Panc1 (cell line): ENCODE measurements at regions not wholly inside any gene's neighbourhood (a gene's known extent, or its start where the extent isn't known, plus 50 kb on each side); places are given as distances from the start of the nearest gene placed in this dataset.

Experiments used
- POLR2AphosphoS5 ChIP-seq: IDR thresholded peaks from 2 replicates; pipeline ENCODE4 v1.6.1; 2012; ENCODE audit warnings: mild to moderate bottlenecking, low read depth, low read length, moderate library complexity
- TF ChIP-seq, protein P1 (sequence below): fragments of 450-650 bp; IDR thresholded peaks from 2 replicates; pipeline ENCODE4 v1.5.1; 2017; ENCODE audit warnings: mild to moderate bottlenecking
- TF ChIP-seq, protein P2 (sequence below), 2 experiments: IDR thresholded peaks; 2 replicates each; pipeline ENCODE4 v1.6.1; 2011 to 2012; ENCODE audit warnings: low read depth in 2 of 2, control low read depth in 1 of 2, low read length in 1 of 2, mild to moderate bottlenecking in 1 of 2, moderate library complexity in 1 of 2; ENCODE audit not compliant: insufficient read depth in 1 of 2

DNA sequence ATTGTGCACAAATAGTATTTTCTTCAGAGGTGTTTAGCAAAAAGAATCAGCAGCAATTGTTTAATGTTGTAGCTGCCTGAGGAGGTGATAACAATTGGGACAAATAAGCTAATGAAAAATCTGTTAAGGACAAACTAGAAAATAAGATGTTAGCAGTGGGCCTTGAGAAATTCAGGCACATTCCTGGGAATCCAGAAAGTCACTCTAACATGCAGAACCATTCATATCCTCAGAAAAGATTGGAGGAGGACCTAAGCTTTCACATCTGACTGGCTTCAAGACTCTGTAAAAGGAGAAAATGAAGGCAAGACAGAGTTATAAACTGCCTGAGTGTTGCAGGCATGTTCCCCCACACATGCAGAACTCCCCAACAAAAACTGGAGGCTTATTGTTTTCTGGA, 353.5 kb upstream of the RGPD4 start:
- TF ChIP-seq, protein P1, sequence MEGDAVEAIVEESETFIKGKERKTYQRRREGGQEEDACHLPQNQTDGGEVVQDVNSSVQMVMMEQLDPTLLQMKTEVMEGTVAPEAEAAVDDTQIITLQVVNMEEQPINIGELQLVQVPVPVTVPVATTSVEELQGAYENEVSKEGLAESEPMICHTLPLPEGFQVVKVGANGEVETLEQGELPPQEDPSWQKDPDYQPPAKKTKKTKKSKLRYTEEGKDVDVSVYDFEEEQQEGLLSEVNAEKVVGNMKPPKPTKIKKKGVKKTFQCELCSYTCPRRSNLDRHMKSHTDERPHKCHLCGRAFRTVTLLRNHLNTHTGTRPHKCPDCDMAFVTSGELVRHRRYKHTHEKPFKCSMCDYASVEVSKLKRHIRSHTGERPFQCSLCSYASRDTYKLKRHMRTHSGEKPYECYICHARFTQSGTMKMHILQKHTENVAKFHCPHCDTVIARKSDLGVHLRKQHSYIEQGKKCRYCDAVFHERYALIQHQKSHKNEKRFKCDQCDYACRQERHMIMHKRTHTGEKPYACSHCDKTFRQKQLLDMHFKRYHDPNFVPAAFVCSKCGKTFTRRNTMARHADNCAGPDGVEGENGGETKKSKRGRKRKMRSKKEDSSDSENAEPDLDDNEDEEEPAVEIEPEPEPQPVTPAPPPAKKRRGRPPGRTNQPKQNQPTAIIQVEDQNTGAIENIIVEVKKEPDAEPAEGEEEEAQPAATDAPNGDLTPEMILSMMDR = no peak
- TF ChIP-seq, protein P2, sequence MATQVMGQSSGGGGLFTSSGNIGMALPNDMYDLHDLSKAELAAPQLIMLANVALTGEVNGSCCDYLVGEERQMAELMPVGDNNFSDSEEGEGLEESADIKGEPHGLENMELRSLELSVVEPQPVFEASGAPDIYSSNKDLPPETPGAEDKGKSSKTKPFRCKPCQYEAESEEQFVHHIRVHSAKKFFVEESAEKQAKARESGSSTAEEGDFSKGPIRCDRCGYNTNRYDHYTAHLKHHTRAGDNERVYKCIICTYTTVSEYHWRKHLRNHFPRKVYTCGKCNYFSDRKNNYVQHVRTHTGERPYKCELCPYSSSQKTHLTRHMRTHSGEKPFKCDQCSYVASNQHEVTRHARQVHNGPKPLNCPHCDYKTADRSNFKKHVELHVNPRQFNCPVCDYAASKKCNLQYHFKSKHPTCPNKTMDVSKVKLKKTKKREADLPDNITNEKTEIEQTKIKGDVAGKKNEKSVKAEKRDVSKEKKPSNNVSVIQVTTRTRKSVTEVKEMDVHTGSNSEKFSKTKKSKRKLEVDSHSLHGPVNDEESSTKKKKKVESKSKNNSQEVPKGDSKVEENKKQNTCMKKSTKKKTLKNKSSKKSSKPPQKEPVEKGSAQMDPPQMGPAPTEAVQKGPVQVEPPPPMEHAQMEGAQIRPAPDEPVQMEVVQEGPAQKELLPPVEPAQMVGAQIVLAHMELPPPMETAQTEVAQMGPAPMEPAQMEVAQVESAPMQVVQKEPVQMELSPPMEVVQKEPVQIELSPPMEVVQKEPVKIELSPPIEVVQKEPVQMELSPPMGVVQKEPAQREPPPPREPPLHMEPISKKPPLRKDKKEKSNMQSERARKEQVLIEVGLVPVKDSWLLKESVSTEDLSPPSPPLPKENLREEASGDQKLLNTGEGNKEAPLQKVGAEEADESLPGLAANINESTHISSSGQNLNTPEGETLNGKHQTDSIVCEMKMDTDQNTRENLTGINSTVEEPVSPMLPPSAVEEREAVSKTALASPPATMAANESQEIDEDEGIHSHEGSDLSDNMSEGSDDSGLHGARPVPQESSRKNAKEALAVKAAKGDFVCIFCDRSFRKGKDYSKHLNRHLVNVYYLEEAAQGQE (IDR thresholded peaks at IDR 0.05; ENCODE audit: insufficient read depth in 1 of 2, low read depth in 2 of 2, low read length in 1 of 2) = no peak
- TF ChIP-seq POLR2AphosphoS5 = no peak
